ENCODE measurements at regions not wholly inside any gene's neighbourhood (a gene's known extent, or its start where the extent isn't known, plus 50 kb on each side); places are given as distances from the start of the nearest gene placed in this dataset.
"Not testable (repeated sequence)": the region's sequence is repeated elsewhere in the genome, so short reads cannot be mapped to it uniquely, and the experiment has no call there.

DNA sequence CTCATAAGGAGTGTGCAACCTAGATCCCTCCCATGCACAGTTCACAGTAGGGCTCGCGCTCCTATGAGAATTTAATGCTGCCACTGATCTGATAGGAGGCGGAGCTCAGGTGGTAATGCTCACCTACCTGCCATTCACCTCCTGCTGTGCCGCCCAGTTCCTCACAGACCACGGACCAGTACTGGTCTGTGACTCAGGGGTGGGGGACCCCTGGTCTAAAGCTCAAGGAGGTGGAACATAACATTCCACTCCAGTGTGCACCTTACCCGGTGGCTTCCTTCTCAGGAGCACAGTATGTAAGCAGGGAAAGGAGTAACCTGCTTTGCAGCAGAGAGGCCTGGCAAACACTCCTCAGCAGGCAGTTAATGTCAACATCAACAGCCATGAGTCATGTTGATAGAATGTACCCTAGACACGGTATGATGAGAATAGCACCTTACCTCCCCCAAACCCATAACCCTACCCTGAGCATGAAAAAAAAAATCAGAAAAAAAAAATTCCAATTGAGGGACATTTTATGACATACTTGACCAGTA, 273.5 kb downstream of the FGFR2 start:
- H3K4me3 ChIP-seq (ENCODE audit: low read length) = no peak overlapping the region
- H3K36me3 ChIP-seq (ENCODE audit: control insufficient read depth, insufficient read depth, low read length) = no peaks in the 10 kb centered on the region
- H3K27me3 ChIP-seq (ENCODE audit: control insufficient read depth, insufficient read depth, low read length) = no peaks in the 10 kb centered on the region
- H3K4me1 ChIP-seq (ENCODE audit: control insufficient read depth, insufficient read depth, low read length) = no peaks in the 10 kb centered on the region
- H3K27ac ChIP-seq (ENCODE audit: low read depth, low read length) = no peak overlapping the region
- no peak overlapping the region for H3K9ac ChIP-seq (ENCODE audit: low read length)

DNA sequence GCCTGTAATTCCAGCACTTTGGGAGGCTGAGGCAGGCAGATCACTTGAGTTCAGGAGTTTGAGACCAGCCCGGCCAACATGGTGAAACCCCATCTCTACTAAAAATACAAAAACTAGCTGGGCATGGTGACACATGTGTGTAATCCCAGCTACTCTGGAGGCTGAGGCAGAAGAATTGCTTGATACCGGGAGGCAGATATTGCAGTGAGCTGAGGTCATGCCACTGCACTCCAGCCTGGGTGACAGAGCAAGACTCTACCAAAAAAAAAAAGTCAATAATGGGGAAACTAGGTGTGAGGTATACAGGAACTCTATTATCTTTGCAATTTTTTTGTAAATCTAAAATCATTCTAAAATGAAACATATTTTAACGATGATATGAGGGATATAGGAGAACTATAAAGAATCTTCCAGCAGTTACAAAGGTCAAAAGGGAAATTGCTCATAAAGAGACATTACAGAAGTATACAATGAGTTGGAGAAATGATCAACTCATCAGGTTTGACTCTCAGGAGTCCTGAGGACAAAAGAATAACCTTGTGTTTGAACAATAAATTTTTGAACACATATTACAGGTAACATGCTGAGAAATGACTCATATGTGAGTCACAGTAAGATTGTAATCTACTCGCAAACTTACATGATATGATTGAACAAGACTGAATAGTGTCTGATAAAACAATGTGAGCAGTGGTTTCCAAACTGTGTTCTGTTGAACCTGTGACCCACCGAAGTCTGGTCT, 272.6 kb downstream of the FGFR2 start:
- Histone ChIP-seq H3K36me3 (ENCODE audit: control insufficient read depth, insufficient read depth, low read length) (no peaks in the 10 kb centered on the region), H3K27me3 (ENCODE audit: control insufficient read depth, insufficient read depth, low read length) (no peaks in the 10 kb centered on the region), H3K4me1 (ENCODE audit: control insufficient read depth, insufficient read depth, low read length) (no peaks in the 10 kb centered on the region), H3K9ac (ENCODE audit: low read length) (no peak overlapping the region), H3K4me3 (ENCODE audit: low read length) (no peak overlapping the region), H3K27ac (ENCODE audit: low read depth, low read length) (no peak overlapping the region)

DNA sequence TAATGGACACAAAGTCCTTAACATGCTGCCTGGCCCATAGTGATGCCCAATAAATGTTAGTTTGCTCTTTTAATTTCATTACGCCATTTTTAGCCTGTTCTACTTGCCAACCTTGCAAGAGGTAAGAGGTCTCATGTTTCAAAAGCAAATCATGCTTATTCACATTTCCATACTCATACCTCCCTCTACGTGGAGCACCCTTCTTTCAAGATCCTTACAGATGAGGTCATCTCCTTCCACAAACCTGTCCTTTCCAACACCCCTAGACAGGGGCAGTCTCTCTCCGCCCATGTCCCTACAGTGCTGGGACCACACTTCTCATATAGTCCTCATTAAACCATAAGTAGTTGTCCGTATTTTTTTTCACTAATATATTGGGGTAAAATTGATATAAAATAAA, 271.3 kb downstream of the FGFR2 start:
- H3K4me1 ChIP-seq (ENCODE audit: control insufficient read depth, insufficient read depth, low read length) = no peaks in the 10 kb centered on the region
- H3K27me3 ChIP-seq (ENCODE audit: control insufficient read depth, insufficient read depth, low read length) = no peaks in the 10 kb centered on the region
- H3K36me3 ChIP-seq (ENCODE audit: control insufficient read depth, insufficient read depth, low read length) = no peaks in the 10 kb centered on the region
- no peak overlapping the region for H3K27ac ChIP-seq (ENCODE audit: low read depth, low read length)
- no peak overlapping the region for H3K4me3 ChIP-seq (ENCODE audit: low read length)
- H3K9ac ChIP-seq (ENCODE audit: low read length) = no peak overlapping the region

DNA sequence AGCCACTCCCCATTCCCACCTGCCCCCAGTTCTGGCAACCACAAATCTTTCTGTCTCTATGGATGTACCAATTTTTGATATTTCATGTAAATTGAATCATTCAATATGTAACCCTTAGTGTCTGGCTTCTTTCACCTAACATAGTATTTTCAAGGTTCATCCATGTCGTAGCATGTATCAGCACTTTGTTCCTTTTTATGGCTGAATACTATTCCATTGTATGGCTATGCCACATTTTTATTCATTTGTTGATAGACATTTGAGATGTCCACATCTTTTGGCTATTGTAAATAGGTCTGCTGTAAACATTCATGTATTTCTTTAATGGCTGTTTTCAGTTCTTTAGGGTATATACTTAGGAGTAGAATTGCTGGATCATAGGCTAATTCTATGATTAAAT, 270.5 kb downstream of the FGFR2 start:
- Histone ChIP-seq H3K36me3 (ENCODE audit: control insufficient read depth, insufficient read depth, low read length) (no peaks in the 10 kb centered on the region), H3K4me1 (ENCODE audit: control insufficient read depth, insufficient read depth, low read length) (no peaks in the 10 kb centered on the region), H3K4me3 (ENCODE audit: low read length) (no peak overlapping the region), H3K27ac (ENCODE audit: low read depth, low read length) (no peak overlapping the region), H3K27me3 (ENCODE audit: control insufficient read depth, insufficient read depth, low read length) (no peaks in the 10 kb centered on the region), H3K9ac (ENCODE audit: low read length) (no peak overlapping the region)

DNA sequence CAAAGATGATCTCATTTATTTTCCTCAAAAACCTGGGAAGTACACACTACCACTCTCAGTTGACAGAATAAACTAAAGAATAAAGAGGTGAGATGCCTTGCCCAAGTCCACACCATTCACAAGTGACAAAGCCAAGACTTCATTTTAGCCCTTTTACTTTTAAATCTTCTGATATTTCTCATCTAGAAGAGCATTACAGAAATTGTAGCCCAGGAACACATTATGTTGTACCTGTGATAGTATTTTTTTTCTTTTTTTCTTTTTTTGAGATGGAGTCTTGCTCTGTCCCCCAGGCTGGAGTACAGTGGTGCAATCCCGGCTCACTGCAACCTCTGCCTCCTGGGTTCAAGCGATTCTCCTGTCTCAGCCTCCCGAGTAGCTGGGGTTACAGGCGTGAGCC, 268.6 kb downstream of the FGFR2 start:
- not testable (repeated sequence) for H3K4me3 ChIP-seq (ENCODE audit: low read length); H3K27me3 ChIP-seq (ENCODE audit: control insufficient read depth, insufficient read depth, low read length); H3K9ac ChIP-seq (ENCODE audit: low read length); H3K4me1 ChIP-seq (ENCODE audit: control insufficient read depth, insufficient read depth, low read length); H3K27ac ChIP-seq (ENCODE audit: low read depth, low read length); H3K36me3 ChIP-seq (ENCODE audit: control insufficient read depth, insufficient read depth, low read length)

DNA sequence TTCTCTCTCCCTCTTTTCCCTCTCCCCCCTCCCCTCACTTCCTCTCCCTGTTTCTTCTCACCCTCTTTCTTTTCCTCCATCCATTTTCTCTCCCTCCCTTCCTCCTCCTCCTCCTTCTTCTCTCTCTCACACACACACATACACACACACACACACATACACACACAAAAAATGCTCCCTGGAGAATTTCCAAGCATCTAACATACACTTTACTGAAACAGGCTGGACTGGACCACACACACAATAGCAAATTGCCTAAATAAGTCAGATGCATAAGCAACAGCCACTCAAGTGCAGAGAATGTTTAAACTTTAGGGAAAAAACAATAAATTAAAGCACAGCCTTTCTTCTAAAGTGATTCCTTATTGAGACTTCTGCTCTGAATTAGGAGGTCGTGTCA, 267.7 kb downstream of the FGFR2 start:
- H3K4me3 ChIP-seq (ENCODE audit: low read length) = no peak overlapping the region
- no peaks in the 10 kb centered on the region for H3K36me3 ChIP-seq (ENCODE audit: control insufficient read depth, insufficient read depth, low read length)
- H3K4me1 ChIP-seq (ENCODE audit: control insufficient read depth, insufficient read depth, low read length) = no peaks in the 10 kb centered on the region
- H3K27ac ChIP-seq (ENCODE audit: low read depth, low read length) = no peak overlapping the region
- no peaks in the 10 kb centered on the region for H3K27me3 ChIP-seq (ENCODE audit: control insufficient read depth, insufficient read depth, low read length)
- H3K9ac ChIP-seq (ENCODE audit: low read length) = no peak overlapping the region

DNA sequence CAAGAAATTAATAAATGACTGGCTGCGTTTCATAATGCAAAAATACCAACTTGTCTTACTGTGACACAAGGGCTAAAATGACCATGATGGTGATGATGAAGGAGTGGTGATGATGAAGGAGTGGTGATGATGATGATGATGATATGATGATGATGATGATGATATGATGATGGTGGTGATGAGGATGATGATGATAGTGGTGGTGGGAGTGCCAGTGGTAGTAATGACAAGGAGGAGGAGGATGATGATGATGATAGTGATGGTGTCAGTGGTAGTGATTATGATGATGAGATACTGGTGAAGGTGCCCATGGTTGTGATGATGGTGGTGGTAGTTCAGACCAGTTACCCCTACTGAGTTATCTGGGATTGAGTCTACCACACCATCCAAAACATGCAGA, 265.9 kb downstream of the FGFR2 start:
- no peak overlapping the region for H3K9ac ChIP-seq (ENCODE audit: low read length)
- H3K4me1 ChIP-seq (ENCODE audit: control insufficient read depth, insufficient read depth, low read length) = no peaks in the 10 kb centered on the region
- H3K27ac ChIP-seq (ENCODE audit: low read depth, low read length) = no peak overlapping the region
- no peak overlapping the region for H3K4me3 ChIP-seq (ENCODE audit: low read length)
- H3K36me3 ChIP-seq (ENCODE audit: control insufficient read depth, insufficient read depth, low read length) = no peaks in the 10 kb centered on the region
- H3K27me3 ChIP-seq (ENCODE audit: control insufficient read depth, insufficient read depth, low read length) = no peaks in the 10 kb centered on the region

DNA sequence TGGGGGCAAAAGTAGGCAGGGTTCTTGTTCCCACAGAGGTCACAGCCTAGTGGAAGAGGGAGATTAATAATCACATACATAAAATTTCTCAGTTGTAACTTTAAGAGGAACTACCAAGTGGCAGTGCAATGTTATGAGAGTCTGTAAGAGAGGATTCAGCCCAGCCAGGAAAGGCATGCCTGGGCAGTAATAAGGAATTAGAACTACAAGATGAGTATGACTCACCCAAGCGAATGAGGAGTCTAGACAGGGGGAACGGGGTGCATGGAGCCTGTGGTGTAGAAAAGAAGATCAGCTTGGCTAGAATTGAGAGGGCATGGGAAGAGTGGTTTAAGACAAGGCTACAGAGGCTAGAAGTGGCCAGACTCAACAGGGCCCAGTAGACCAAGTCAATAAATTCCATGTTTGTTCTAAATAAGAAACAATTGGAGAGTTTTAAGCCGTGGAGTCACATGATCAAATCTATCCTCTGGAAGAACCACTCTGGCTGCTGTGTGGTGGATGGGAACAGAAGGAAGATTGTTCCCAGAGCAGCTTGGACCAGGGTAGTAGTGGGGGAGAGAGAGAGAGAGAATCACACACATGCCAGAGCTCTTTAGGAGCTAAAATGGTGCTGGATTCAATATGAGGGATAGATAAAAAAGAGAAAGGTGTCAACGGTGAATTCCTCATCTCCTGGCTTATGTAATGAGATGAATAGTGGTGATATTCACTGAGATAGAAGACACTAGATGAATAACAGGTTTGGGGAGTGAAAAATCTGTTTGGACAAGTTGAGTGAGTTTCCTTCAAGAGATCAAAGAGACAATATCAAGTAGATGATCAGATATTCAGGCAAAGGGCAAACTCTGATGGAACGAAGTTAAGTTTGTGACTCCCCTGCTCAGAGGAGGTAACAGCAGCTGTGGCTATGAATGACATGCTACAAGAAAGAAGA, 265.1 kb downstream of the FGFR2 start:
- Histone ChIP-seq H3K4me3 (ENCODE audit: low read length) (no peak overlapping the region), H3K4me1 (ENCODE audit: control insufficient read depth, insufficient read depth, low read length) (no peaks in the 10 kb centered on the region), H3K27me3 (ENCODE audit: control insufficient read depth, insufficient read depth, low read length) (no peaks in the 10 kb centered on the region), H3K9ac (ENCODE audit: low read length) (no peak overlapping the region), H3K27ac (ENCODE audit: low read depth, low read length) (no peak overlapping the region), H3K36me3 (ENCODE audit: control insufficient read depth, insufficient read depth, low read length) (no peaks in the 10 kb centered on the region)

DNA sequence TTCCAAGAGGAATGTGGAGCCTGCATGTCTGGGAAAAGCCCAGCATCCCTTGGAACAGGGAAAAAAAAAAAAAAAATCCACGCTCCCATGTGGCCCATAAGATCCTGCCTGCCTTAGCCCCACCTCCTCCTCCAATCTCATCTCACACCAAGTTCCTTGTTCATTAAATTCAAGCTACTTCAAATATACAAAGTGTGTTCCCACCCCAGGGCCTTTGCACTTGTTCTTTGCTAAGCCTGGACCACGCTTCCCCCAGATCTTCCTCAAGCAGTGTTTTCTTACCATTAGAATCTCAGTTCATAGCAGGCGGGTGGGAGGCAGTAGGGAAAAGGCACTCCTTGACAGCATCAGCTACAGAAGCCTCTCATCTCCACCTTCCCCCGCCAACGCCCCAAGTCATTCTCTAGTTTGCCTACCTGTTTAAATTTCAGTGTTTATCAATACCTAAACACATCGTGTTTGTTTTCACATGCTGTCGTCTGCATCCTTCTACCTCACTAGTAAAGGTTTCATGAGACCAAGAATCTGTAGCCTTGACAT, 262.8 kb downstream of the FGFR2 start:
- Histone ChIP-seq H3K27ac (ENCODE audit: low read depth, low read length) (no peak overlapping the region), H3K9ac (ENCODE audit: low read length) (no peak overlapping the region), H3K4me1 (ENCODE audit: control insufficient read depth, insufficient read depth, low read length) (no peaks in the 10 kb centered on the region), H3K4me3 (ENCODE audit: low read length) (no peak overlapping the region), H3K27me3 (ENCODE audit: control insufficient read depth, insufficient read depth, low read length) (no peaks in the 10 kb centered on the region), H3K36me3 (ENCODE audit: control insufficient read depth, insufficient read depth, low read length) (no peaks in the 10 kb centered on the region)

DNA sequence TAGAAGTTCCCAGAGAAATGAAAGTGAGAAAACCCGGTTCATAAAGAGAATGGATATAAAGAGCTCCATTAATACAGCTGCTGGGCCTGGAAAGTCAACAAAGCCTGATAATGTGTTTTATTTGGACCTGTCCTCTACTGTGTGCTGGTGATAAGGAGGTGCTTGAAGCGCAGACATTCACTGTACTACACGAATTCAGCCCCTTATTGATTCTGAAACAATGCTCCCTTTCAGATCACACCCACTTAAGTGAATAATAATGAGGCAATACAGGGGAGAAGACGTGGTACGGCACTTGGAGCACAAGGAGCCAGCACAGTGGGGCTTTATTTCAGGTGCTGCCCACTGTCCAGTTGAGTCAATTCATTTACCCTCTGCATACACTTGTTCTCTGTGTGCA, 260.8 kb downstream of the FGFR2 start:
- H3K27me3 ChIP-seq (ENCODE audit: control insufficient read depth, insufficient read depth, low read length) = no peaks in the 10 kb centered on the region
- H3K4me3 ChIP-seq (ENCODE audit: low read length) = no peak overlapping the region
- no peaks in the 10 kb centered on the region for H3K4me1 ChIP-seq (ENCODE audit: control insufficient read depth, insufficient read depth, low read length)
- H3K36me3 ChIP-seq (ENCODE audit: control insufficient read depth, insufficient read depth, low read length) = no peaks in the 10 kb centered on the region
- no peak overlapping the region for H3K27ac ChIP-seq (ENCODE audit: low read depth, low read length)
- H3K9ac ChIP-seq (ENCODE audit: low read length) = no peak overlapping the region

DNA sequence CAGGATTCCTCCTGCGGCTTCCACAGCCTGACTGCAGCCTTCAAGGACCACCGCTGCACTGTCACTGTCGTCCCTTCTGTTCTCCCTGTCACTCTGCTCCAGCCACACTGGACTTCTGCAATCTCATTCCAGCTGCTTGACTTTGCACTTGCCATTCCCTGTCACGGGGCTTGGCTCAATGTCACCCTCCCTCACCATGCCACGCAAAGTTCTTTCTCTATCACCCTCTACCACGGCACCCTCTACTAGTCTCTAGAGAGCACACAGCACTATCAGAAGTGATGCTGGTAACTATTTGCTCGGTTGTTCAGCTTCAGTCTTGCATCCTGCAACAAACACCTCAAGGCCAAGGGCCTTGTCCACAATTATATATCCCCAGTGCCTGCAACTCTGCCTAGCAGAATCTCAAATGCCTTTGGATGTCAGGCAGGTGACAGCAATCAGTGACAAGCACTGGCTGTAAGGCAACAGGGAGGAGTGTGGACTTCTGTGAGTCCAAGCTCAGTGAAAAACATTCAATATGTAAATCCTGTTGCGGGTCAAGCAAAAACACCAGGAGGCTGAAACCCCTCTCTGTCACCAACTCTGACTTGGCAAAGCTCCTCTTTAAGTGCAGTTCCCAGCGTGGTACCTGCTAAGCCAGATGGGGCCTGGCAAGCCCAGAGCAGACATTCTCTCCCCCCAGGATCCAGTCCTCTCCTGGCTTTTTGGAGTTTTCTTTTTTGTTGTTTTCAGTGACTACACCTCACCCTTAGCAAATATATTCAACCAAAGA, 259.9 kb downstream of the FGFR2 start:
- Histone ChIP-seq H3K4me1 (ENCODE audit: control insufficient read depth, insufficient read depth, low read length) (no peaks in the 10 kb centered on the region), H3K36me3 (ENCODE audit: control insufficient read depth, insufficient read depth, low read length) (no peaks in the 10 kb centered on the region), H3K27ac (ENCODE audit: low read depth, low read length) (no peak overlapping the region), H3K27me3 (ENCODE audit: control insufficient read depth, insufficient read depth, low read length) (no peaks in the 10 kb centered on the region), H3K4me3 (ENCODE audit: low read length) (no peak overlapping the region), H3K9ac (ENCODE audit: low read length) (no peak overlapping the region)

DNA sequence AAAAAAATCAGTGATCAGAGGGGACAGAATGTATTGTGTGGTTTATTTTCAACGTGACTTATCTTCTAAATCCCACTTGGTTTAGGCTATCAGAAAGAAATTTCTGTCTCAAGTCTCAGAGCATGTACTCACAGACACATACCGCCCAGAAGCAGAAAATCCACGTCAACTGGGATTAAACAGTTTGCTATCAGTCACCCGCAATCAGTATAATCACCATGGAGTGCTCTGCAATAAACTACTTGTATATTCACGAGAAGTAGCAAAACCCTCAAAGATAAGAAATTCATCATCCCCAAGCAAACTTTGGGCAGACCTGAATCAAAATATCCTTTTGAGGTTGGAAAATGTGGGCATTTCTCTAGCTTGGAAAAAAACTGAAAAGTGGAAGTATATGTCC, 259.1 kb downstream of the FGFR2 start:
- no peaks in the 10 kb centered on the region for H3K4me1 ChIP-seq (ENCODE audit: control insufficient read depth, insufficient read depth, low read length)
- no peaks in the 10 kb centered on the region for H3K27me3 ChIP-seq (ENCODE audit: control insufficient read depth, insufficient read depth, low read length)
- no peak overlapping the region for H3K27ac ChIP-seq (ENCODE audit: low read depth, low read length)
- no peak overlapping the region for H3K9ac ChIP-seq (ENCODE audit: low read length)
- no peak overlapping the region for H3K4me3 ChIP-seq (ENCODE audit: low read length)
- H3K36me3 ChIP-seq (ENCODE audit: control insufficient read depth, insufficient read depth, low read length) = no peaks in the 10 kb centered on the region

Measured in rectal smooth muscle tissue (tissue), 1 donor.